Peyer's patch (tissue), 4 donors: ENCODE measurements at regions not wholly inside any gene's neighbourhood (a gene's known extent, or its start where the extent isn't known, plus 50 kb on each side); places are given as distances from the start of the nearest gene placed in this dataset.
"Not testable (repeated sequence)": the region's sequence is repeated elsewhere in the genome, so short reads cannot be mapped to it uniquely, and the experiment has no call there.

Experiments
- POLR2A ChIP-seq, 2 donors: fragments of 450-650 bp; IDR thresholded peaks; one replicate each; pipeline ENCODE4 v1.5.1; 2017; ENCODE audit warnings: antibody characterized with exemption in 2 of 2, mild to moderate bottlenecking in 2 of 2, moderate library complexity in 2 of 2
- TF ChIP-seq, protein P1 (sequence below), 6 experiments: fragments of 450-650 bp in 4 of 6; fragments of 200-600 bp in 2 of 6; sonication (generic) in 1 of 6; IDR thresholded peaks; one replicate each; pipeline ENCODE4 v1.5.1; 2017 to 2019; ENCODE audit warnings: antibody characterized with exemption in 6 of 6, mild to moderate bottlenecking in 3 of 6, moderate library complexity in 1 of 6

DNA sequence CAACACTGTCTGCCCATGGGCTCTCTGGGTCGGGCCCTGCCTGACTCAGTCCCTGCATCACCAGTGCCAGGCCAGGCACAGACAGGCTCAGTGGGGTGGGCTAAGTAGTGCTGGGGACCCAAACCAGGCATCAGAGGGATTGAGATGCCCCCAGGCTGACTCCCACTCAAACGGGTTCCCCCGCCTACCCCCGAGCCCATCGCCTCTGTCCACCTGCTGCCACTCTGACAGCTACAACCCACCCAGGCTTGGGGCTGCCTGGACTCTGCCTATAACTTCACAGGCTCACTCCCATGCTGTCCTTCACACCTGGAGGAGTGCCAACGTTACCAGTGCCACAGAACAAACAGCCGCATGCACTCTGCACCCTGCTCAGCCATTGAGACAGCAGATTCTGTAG, 186.1 kb upstream of the FOXD4L5 start:
- TF ChIP-seq, protein P1, sequence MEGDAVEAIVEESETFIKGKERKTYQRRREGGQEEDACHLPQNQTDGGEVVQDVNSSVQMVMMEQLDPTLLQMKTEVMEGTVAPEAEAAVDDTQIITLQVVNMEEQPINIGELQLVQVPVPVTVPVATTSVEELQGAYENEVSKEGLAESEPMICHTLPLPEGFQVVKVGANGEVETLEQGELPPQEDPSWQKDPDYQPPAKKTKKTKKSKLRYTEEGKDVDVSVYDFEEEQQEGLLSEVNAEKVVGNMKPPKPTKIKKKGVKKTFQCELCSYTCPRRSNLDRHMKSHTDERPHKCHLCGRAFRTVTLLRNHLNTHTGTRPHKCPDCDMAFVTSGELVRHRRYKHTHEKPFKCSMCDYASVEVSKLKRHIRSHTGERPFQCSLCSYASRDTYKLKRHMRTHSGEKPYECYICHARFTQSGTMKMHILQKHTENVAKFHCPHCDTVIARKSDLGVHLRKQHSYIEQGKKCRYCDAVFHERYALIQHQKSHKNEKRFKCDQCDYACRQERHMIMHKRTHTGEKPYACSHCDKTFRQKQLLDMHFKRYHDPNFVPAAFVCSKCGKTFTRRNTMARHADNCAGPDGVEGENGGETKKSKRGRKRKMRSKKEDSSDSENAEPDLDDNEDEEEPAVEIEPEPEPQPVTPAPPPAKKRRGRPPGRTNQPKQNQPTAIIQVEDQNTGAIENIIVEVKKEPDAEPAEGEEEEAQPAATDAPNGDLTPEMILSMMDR (IDR thresholded peaks at IDR 0.05): not testable (repeated sequence)
- TF ChIP-seq POLR2A (IDR thresholded peaks at IDR 0.05): not testable (repeated sequence)
